ENCODE measurements at regions not wholly inside any gene's neighbourhood (a gene's known extent, or its start where the extent isn't known, plus 50 kb on each side); places are given as distances from the start of the nearest gene placed in this dataset.

DNA sequence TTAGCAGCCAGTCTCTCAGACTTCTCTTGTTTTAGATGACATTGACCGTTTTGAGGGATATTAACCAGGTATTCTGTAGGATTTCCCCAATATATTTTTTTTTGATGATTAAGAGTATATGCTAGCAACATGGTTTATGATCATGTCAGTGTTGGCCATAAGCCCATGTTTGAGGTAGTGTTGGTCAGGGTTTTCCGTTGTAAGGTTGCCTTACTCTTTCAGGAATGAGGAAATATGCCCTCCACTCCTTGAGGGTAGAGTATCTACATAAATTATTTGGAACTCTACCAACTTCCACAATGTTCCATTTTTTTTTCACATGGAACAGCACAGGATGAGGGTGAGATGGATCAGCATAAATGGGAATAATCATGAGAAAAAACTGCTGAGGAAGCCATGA is 188.4 kb upstream of the PRDM9 start:
- H3K36me3 Mint-ChIP-seq (ENCODE audit: low read depth): no peaks in the 10 kb centered on the region
- no peaks in the 10 kb centered on the region for H3K27me3 Mint-ChIP-seq
- H3K4me3 Mint-ChIP-seq: no peak overlapping the region
- peaks cover 25% of the 10 kb centered on the region for H3K9me3 Mint-ChIP-seq
- no peak overlapping the region for H3K27ac Mint-ChIP-seq
- ATAC-seq (no peak), DNase-seq (no peak)
- H3K4me1 Mint-ChIP-seq: no peaks in the 10 kb centered on the region

DNA sequence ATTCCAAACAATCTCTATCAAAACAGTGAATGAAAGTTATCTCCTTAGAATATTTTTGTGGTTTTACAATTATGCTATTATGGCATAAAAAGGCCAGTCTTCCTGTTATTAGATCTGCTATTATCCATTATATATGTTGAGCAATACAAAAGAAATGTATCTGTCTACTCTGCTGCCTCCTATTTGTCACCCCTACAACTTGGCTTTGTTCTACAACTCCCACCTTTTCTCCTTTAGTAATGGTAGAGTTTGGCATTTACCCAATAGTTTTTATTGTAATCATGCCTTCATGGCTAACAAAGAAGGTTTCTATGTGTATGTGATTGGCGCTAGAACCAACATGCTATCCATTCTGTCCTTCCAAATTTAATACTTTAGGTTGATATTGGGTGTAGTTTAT is 189.2 kb upstream of the PRDM9 start:
- Mint-ChIP-seq H3K4me1 (no peaks in the 10 kb centered on the region), H3K27ac (no peak overlapping the region), H3K4me3 (no peak overlapping the region), H3K9me3 (peaks cover 25% of the 10 kb centered on the region), H3K27me3 (no peaks in the 10 kb centered on the region), H3K36me3 (ENCODE audit: low read depth) (no peaks in the 10 kb centered on the region)
- ATAC-seq (no peak), DNase-seq (no peak)

DNA sequence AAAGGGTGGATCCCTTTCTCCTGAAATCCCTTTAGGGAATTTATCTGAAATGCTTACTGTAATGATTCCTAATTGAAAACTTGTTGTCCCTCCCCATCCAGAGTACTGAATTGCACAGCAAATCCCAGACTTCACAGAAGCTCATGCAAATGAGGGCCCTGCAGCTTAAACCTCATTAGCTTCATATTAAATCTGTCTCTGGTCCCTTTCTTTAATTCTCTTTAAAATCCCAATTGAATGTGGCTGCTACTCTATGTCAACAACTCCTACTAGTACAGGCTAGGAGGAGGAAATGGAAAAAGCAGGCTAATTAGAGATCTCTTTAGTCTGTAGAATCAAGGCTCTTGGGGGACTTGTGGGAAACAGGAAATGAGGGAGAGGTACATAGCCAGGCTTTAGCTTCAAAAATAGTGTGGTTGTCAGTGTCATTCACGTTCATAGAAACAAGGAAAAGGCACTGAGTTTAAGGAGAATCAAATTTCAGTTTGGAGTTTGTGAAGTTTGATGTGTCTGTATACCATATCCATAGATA is 191.3 kb upstream of the PRDM9 start:
- no peak overlapping the region for H3K27ac Mint-ChIP-seq
- no peaks in the 10 kb centered on the region for H3K4me1 Mint-ChIP-seq
- no peaks in the 10 kb centered on the region for H3K27me3 Mint-ChIP-seq
- no peak overlapping the region for H3K4me3 Mint-ChIP-seq
- no peak for ATAC-seq
- H3K9me3 Mint-ChIP-seq: peaks cover 35% of the 10 kb centered on the region
- no peaks in the 10 kb centered on the region for H3K36me3 Mint-ChIP-seq (ENCODE audit: low read depth)
- DNase-seq: no peak

DNA sequence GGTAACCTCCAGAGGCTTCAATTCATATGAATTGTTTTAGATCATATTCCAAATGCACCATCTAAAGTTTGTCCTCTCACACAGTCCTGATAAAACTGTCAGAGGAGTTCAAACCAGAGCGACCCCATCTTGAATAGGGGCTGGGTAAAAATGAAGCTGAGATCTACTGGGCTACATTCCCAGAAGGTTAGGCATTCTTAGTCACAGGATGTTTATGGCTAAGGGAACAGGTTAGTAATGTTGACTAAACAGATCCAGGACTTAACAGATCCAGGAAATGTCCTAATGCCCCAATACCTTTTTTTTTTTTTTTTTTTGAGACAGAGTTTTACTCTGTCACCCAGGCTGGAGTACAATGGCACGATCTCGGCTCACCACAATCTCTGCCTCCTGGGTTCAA is 192.6 kb upstream of the PRDM9 start:
- Mint-ChIP-seq H3K9me3 (peaks cover 35% of the 10 kb centered on the region), H3K36me3 (ENCODE audit: low read depth) (no peaks in the 10 kb centered on the region), H3K4me1 (no peaks in the 10 kb centered on the region), H3K27ac (no peak overlapping the region), H3K4me3 (no peak overlapping the region), H3K27me3 (no peaks in the 10 kb centered on the region)
- ATAC-seq (no peak), DNase-seq (no peak)

DNA sequence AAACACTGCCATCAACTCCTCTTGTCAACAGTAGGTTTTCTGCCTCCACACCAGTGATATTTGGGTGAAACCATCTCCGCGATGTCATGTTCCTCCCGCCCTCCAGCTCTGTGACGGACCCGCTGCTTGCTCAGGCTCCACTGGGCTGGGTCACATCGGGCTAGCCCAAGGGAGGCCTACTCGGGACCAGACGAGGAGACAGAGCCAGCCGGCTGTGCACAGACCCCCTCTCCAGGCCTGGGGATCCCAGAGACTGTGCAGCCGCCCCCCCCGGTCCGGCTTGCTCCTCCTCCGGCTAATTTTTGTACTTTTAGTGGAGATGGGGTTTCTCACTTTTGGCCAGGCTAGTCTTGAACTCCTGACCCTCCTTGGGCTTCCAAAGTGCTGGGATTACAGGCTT is 202.4 kb upstream of the PRDM9 start:
- DNase-seq (no peak), ATAC-seq (no peak)
- no peaks in the 10 kb centered on the region for H3K4me1 Mint-ChIP-seq
- no peak overlapping the region for H3K27ac Mint-ChIP-seq
- H3K4me3 Mint-ChIP-seq: no peak overlapping the region
- H3K36me3 Mint-ChIP-seq (ENCODE audit: low read depth): no peaks in the 10 kb centered on the region
- H3K27me3 Mint-ChIP-seq: no peaks in the 10 kb centered on the region
- peaks cover 16% of the 10 kb centered on the region for H3K9me3 Mint-ChIP-seq

DNA sequence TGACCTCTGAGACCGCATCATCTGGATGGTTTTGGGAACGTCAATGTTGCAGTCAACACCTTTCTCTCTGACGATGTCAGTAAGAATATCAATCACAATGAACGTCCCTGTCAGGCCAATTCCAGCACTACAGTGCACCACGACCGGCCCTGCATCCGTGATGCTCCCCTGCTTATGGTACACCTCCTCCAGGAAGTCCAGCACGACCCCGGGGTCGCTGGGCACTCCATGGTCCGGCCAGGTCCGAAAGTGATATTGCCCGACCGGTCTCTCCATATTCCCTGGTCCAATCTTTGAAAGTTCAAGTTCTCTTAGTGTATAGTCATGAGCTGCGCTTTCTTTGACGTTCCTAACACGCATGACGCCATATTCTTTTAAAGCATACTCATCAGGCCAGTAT is 203.6 kb upstream of the PRDM9 start:
- Mint-ChIP-seq H3K36me3 (ENCODE audit: low read depth) (no peaks in the 10 kb centered on the region), H3K27ac (no peak overlapping the region)
- ATAC-seq: no peak

DNA sequence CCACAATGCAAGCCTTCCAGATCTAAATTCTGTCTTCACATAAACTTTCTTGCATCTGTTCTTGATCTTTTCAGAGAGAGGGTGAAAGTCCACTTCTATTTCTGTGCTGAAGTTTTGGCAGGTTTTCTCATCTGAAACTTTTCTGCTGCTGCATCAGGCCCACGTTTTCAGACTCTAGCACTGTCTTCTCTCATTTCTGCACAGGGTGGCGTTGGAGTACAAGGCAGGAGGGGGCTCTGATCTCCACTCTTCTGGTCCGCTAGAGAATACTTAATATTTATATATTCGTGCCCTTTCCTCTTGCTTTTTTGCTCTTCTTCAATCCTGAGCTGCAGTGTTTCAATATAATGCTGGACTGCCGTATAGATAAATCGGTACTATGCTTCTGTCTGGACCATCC is 204.0 kb upstream of the PRDM9 start:
- no peaks in the 10 kb centered on the region for H3K36me3 Mint-ChIP-seq (ENCODE audit: low read depth)
- no peak for DNase-seq
- H3K27ac Mint-ChIP-seq: no peak overlapping the region
- no peaks in the 10 kb centered on the region for H3K27me3 Mint-ChIP-seq
- no peak for ATAC-seq
- H3K4me1 Mint-ChIP-seq: no peaks in the 10 kb centered on the region
- no peak overlapping the region for H3K4me3 Mint-ChIP-seq
- H3K9me3 Mint-ChIP-seq: peaks cover 16% of the 10 kb centered on the region

More for the DNA sequence above, 203.6 kb upstream of the PRDM9 start:
- Mint-ChIP-seq H3K4me3 (no peak overlapping the region), H3K4me1 (no peaks in the 10 kb centered on the region), H3K27me3 (no peaks in the 10 kb centered on the region), H3K9me3 (peaks cover 16% of the 10 kb centered on the region)
- DNase-seq: no peak

DNA sequence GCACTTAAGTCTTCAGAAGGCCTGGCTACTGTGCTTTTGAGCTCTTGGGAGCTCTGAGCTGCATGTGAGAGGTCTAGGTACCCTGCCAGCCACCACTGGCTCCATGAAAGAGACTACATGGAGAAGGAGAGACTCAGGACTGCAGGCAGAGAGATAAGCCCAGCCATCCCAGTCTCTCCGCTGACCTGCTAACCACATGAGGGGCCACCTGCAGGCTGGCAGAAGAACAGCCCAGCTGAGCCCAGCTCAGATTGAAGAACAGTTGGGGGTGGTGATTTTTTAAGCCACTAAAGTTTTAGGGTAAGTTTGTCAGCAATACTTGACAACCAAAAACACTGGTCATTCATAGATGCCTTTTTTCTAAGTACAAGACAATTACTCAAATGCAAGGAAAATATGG is 205.0 kb upstream of the PRDM9 start:
- H3K4me1 Mint-ChIP-seq: no peaks in the 10 kb centered on the region
- H3K4me3 Mint-ChIP-seq: no peak overlapping the region
- no peak for DNase-seq

DNA sequence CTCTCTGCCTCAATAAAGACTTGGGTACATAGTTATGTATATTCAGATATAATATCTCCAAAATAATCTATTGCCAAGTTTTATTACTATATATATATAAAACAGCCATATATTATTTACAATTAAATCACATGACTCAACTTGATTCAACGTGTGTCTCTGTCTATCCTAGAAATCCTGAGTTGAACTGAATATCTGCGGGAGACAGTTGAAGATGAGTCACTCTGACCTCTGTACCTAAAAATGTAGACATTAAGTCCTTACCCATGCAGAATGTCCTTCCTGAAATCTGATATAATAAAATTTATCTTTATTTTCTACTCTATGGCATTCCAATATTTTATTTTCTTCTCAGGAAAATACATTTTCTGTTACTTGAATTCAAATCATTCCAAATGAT is 218.2 kb upstream of the PRDM9 start:
- no peak for ATAC-seq
- no peak overlapping the region for H3K27ac Mint-ChIP-seq

More for the DNA sequence above, 205.0 kb upstream of the PRDM9 start:
- no peak for ATAC-seq
- Mint-ChIP-seq H3K27me3 (no peaks in the 10 kb centered on the region), H3K9me3 (peaks cover 16% of the 10 kb centered on the region), H3K27ac (no peak overlapping the region), H3K36me3 (ENCODE audit: low read depth) (no peaks in the 10 kb centered on the region)

DNA sequence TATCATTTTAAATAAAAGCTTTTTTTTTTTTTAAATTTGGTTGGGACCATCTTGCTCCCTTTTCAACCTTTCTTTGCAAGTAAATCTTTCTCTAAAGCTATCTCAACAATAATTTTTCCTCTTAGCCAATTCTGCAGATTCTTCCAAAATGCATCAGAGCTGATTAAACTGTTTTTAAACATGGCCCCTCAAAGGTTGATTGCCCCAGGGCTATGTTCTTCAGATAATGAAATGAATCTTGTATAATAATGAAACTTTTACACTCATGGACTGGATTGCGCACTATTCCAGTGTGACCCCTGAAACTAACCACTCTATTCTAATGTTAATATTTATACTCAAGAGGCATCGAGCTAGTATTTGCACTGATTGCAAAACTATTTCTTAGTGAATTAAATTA is 222.8 kb upstream of the PRDM9 start:
- Mint-ChIP-seq H3K36me3 (ENCODE audit: low read depth) (no peaks in the 10 kb centered on the region), H3K9me3 (peaks cover 5% of the 10 kb centered on the region), H3K4me1 (no peaks in the 10 kb centered on the region), H3K4me3 (no peak overlapping the region), H3K27ac (no peak overlapping the region), H3K27me3 (no peaks in the 10 kb centered on the region)
- ATAC-seq (no peak), DNase-seq (no peak)

More for the DNA sequence above, 218.2 kb upstream of the PRDM9 start:
- Mint-ChIP-seq H3K4me1 (no peaks in the 10 kb centered on the region), H3K4me3 (no peak overlapping the region), H3K9me3 (peaks cover 6% of the 10 kb centered on the region), H3K36me3 (ENCODE audit: low read depth) (no peaks in the 10 kb centered on the region), H3K27me3 (no peaks in the 10 kb centered on the region)
- DNase-seq: no peak

DNA sequence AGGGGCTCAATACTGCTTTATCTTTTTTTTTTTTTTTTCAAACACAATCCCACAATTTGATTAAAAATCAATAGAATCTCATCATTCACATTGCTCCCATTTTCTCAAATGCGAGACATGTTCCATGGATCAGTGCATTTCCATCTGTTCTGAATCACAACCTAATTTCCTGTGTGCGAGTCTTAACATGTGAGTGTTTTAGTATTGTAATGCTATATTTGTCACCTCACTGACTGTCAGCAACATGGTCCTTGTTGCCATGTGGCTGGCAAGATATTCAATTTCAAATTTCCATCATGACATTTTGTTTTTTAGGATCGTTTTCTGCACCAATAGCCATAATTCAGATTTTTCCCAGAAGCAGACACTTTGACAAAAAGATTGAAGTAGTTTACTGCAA is 233.2 kb upstream of the PRDM9 start:
- no peak for ATAC-seq
- H3K27ac Mint-ChIP-seq: no peak overlapping the region
- no peaks in the 10 kb centered on the region for H3K36me3 Mint-ChIP-seq (ENCODE audit: low read depth)
- no peaks in the 10 kb centered on the region for H3K4me1 Mint-ChIP-seq
- DNase-seq: no peak
- no peaks in the 10 kb centered on the region for H3K27me3 Mint-ChIP-seq
- peaks cover under 1% of the 10 kb centered on the region for H3K9me3 Mint-ChIP-seq
- H3K4me3 Mint-ChIP-seq: no peak overlapping the region

DNA sequence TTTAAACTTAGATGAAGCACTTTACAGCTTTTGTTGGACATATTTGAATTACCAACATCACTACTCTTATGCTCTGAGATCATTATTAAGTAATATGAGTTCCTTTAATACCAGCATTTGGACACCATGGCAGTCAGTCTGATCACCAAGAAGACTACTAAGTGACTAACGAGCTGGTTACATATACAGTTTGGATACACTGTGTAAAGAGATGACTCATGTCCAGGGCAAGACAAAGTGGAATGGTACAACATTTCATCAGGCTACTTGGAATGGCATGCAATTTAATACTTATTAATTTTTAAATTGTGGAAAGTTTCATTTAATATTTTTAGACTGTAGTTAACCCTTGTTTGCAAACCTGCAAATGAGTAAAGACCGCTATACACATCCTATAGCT is 237.4 kb upstream of the PRDM9 start:
- H3K4me1 Mint-ChIP-seq: no peaks in the 10 kb centered on the region
- no peaks in the 10 kb centered on the region for H3K27me3 Mint-ChIP-seq
- H3K9me3 Mint-ChIP-seq: peaks cover 7% of the 10 kb centered on the region
- no peak overlapping the region for H3K4me3 Mint-ChIP-seq
- no peaks in the 10 kb centered on the region for H3K36me3 Mint-ChIP-seq (ENCODE audit: low read depth)
- DNase-seq: no peak
- no peak overlapping the region for H3K27ac Mint-ChIP-seq
- ATAC-seq: no peak

DNA sequence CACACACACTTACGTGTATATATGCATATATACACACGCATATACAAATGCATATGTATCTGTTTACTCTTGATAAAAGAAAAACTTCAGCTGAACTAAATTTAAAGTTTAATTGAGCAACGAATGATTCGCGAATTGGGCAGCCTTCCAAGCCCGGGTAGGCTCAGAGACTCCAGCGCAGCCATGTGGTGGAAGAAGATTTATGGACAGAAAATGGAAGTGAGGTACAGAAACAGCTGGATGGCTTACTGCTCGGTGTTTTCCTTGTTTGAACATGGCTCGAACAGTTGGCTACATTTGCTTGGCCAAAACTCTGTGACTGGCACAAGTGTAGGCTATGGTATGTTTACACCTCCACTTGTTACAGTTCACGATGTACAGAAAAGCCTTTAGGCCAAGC is 239.3 kb upstream of the PRDM9 start:
- no peak overlapping the region for H3K4me3 Mint-ChIP-seq
- H3K36me3 Mint-ChIP-seq (ENCODE audit: low read depth): no peaks in the 10 kb centered on the region
- H3K27me3 Mint-ChIP-seq: no peaks in the 10 kb centered on the region
- DNase-seq: no peak
- H3K4me1 Mint-ChIP-seq: no peaks in the 10 kb centered on the region
- H3K27ac Mint-ChIP-seq: no peak overlapping the region
- no peak for ATAC-seq
- peaks cover 7% of the 10 kb centered on the region for H3K9me3 Mint-ChIP-seq

DNA sequence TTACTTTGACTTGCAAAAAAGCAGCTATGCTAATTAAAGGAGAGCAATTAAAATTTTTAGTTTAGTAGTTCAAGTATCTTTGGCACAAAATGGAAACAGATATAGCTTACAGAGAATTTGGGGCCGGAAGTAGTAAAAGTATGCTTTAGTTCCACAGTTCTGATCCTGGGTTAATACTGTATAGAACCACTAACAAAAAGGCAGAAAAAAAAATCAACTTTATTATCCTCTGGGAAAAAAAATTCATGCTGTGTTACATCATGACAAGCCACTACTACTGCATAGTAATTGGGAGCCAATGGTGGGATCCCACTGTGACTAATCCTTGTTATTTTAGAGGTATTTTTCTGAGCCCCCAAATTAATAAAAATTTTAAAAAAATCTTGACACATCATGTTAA is 246.8 kb upstream of the PRDM9 start:
- DNase-seq: no peak
- H3K4me3 Mint-ChIP-seq: no peak overlapping the region
- ATAC-seq: no peak

DNA sequence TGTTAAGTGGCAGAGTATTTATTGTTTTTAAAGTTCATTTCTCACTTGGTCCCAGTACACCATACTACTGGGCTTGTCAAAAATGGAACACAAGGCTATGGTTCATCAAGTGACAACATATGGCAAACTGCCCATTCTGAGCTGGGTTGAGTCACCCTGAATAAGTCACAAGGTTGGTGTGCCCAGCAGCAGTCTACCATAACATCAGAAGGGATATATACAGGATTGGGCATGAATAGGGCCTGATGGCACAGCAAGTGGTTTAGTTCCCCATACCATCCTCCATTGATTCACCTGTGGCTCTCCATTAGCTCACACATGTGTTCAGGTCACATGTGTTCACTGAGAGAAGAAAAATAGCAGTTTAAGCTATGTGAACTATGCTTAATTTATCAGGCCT is 249.8 kb upstream of the PRDM9 start:
- Mint-ChIP-seq H3K36me3 (ENCODE audit: low read depth) (no peaks in the 10 kb centered on the region), H3K27ac (no peak overlapping the region), H3K27me3 (no peaks in the 10 kb centered on the region), H3K4me3 (no peak overlapping the region), H3K9me3 (peaks cover 1% of the 10 kb centered on the region), H3K4me1 (no peaks in the 10 kb centered on the region)
- no peak for DNase-seq
- ATAC-seq: no peak

More for the DNA sequence above, 246.8 kb upstream of the PRDM9 start:
- no peaks in the 10 kb centered on the region for H3K9me3 Mint-ChIP-seq
- no peak overlapping the region for H3K27ac Mint-ChIP-seq
- no peaks in the 10 kb centered on the region for H3K27me3 Mint-ChIP-seq
- H3K36me3 Mint-ChIP-seq (ENCODE audit: low read depth): no peaks in the 10 kb centered on the region
- no peaks in the 10 kb centered on the region for H3K4me1 Mint-ChIP-seq

DNA sequence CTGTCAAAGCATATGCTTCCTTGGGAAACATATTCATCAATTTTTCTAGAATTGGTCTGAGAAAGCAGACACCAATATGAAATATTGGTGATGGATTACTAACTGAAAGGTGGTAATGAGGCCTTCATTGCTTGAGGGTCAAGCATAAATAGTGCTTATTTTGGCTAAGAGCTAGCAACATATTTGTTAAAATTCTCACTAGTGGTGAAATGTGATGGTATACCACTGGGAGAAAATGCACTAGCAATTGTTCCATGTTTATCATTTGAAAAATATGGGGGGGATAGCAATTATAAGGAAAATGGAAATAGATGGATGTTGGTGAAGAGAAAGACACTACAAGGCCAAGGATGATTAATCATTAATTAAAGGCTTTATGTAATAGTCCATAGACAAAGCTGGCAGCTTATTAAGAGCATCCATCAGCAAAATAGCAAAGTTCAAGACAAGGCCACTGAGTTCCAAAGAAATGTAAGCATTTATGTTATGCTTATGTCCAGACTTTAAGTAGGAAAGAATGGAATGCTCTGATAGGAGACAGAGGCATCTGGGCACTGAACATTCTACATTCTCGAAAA is 253.7 kb upstream of the PRDM9 start:
- no peaks in the 10 kb centered on the region for H3K36me3 Mint-ChIP-seq (ENCODE audit: low read depth)
- no peak overlapping the region for H3K4me3 Mint-ChIP-seq
- H3K9me3 Mint-ChIP-seq: peaks cover 8% of the 10 kb centered on the region
- no peaks in the 10 kb centered on the region for H3K4me1 Mint-ChIP-seq
- no peak overlapping the region for H3K27ac Mint-ChIP-seq
- DNase-seq (no peak), ATAC-seq (no peak)
- no peaks in the 10 kb centered on the region for H3K27me3 Mint-ChIP-seq
